ENCODE measurements at regions not wholly inside any gene's neighbourhood (a gene's known extent, or its start where the extent isn't known, plus 50 kb on each side); places are given as distances from the start of the nearest gene placed in this dataset.

- no peak overlapping the region for H3K27ac Mint-ChIP-seq
- H3K4me1 ChIP-seq (ENCODE audit: control insufficient read depth, insufficient read depth, low read length) = no peaks in the 10 kb centered on the region
- H3K36me3 Mint-ChIP-seq (ENCODE audit: low read depth) = no peaks in the 10 kb centered on the region
- H3K9me3 Mint-ChIP-seq = peaks cover 23% of the 10 kb centered on the region
- DNase-seq = no peak
- WGBS, 2 experiments (ENCODE audit: insufficient coverage in 1 of 2, insufficient read length in 1 of 2) = 76 to 100% methylated on average over 2 to 8 of the region's 8 CpGs
- no peak overlapping the region for H3K27ac ChIP-seq (ENCODE audit: low read depth, low read length)
- no peaks in the 10 kb centered on the region for H3K36me3 ChIP-seq (ENCODE audit: control insufficient read depth, insufficient read depth, low read length)
- H3K27me3 ChIP-seq (ENCODE audit: control insufficient read depth, insufficient read depth, low read length, poor library complexity, severe bottlenecking) = no peaks in the 10 kb centered on the region
- no peaks in the 10 kb centered on the region for H3K27me3 Mint-ChIP-seq (ENCODE audit: insufficient read depth)
- no peak for TF ChIP-seq CTCF (conservative IDR thresholded peaks at IDR 0.05)
- no peak overlapping the region for H3K9ac ChIP-seq (ENCODE audit: extremely low read depth, low read length, poor library complexity, severe bottlenecking)
- H3K9me3 ChIP-seq (ENCODE audit: control insufficient read depth, low read length) = no peaks in the 10 kb centered on the region
- H3K4me3 ChIP-seq (ENCODE audit: low read length) = no peak overlapping the region
- no peaks in the 10 kb centered on the region for H3K4me1 Mint-ChIP-seq
- no peak overlapping the region for H3K4me3 Mint-ChIP-seq
Observed at GRCh38 chrX:146907391-146908240, 93.1 kb upstream of the CXorf51A start.

GRCh38 chrX:146906166-146906565 lies 91.6 kb upstream of the CXorf51A start:
- no peaks in the 10 kb centered on the region for H3K4me1 ChIP-seq (ENCODE audit: control insufficient read depth, insufficient read depth, low read length)
- no peak for TF ChIP-seq CTCF (conservative IDR thresholded peaks at IDR 0.05)
- Mint-ChIP-seq H3K36me3 (ENCODE audit: low read depth) (no peaks in the 10 kb centered on the region), H3K4me3 (no peak overlapping the region), H3K27me3 (ENCODE audit: insufficient read depth) (no peaks in the 10 kb centered on the region), H3K27ac (no peak overlapping the region), H3K9me3 (peaks cover 24% of the 10 kb centered on the region), H3K4me1 (no peaks in the 10 kb centered on the region)
- H3K27ac ChIP-seq (ENCODE audit: low read depth, low read length) = no peak overlapping the region
- H3K4me3 ChIP-seq (ENCODE audit: low read length) = no peak overlapping the region
- no peak for DNase-seq
- no peaks in the 10 kb centered on the region for H3K27me3 ChIP-seq (ENCODE audit: control insufficient read depth, insufficient read depth, low read length, poor library complexity, severe bottlenecking)
- H3K9me3 ChIP-seq (ENCODE audit: control insufficient read depth, low read length) = peaks cover 6% of the 10 kb centered on the region
- H3K36me3 ChIP-seq (ENCODE audit: control insufficient read depth, insufficient read depth, low read length) = no peaks in the 10 kb centered on the region
- H3K9ac ChIP-seq (ENCODE audit: extremely low read depth, low read length, poor library complexity, severe bottlenecking) = no peak overlapping the region
- WGBS, 2 experiments (ENCODE audit: insufficient coverage in 1 of 2, insufficient read length in 1 of 2) = 75% methylated on average over 4 of the region's 5 CpGs; no CpG with 5 or more reads in 1 of the 2 experiments

GRCh38 chrX:146887020-146887419 lies 72.5 kb upstream of the CXorf51A start:
- Mint-ChIP-seq H3K9me3 (peaks cover 65% of the 10 kb centered on the region), H3K27ac (no peak overlapping the region), H3K4me1 (no peaks in the 10 kb centered on the region), H3K4me3 (no peak overlapping the region), H3K36me3 (ENCODE audit: low read depth) (peaks cover 3% of the 10 kb centered on the region), H3K27me3 (ENCODE audit: insufficient read depth) (no peaks in the 10 kb centered on the region)
- TF ChIP-seq CTCF (conservative IDR thresholded peaks at IDR 0.05) = no peak
- Histone ChIP-seq H3K4me1 (ENCODE audit: control insufficient read depth, insufficient read depth, low read length) (no peaks in the 10 kb centered on the region), H3K9ac (ENCODE audit: extremely low read depth, low read length, poor library complexity, severe bottlenecking) (no peak overlapping the region), H3K36me3 (ENCODE audit: control insufficient read depth, insufficient read depth, low read length) (no peaks in the 10 kb centered on the region), H3K27ac (ENCODE audit: low read depth, low read length) (no peak overlapping the region), H3K9me3 (ENCODE audit: control insufficient read depth, low read length) (no peaks in the 10 kb centered on the region), H3K4me3 (ENCODE audit: low read length) (no peak overlapping the region), H3K27me3 (ENCODE audit: control insufficient read depth, insufficient read depth, low read length, poor library complexity, severe bottlenecking) (no peaks in the 10 kb centered on the region)
- no peak for DNase-seq

All from endodermal cell (in vitro differentiated cells).